ENCODE measurements at regions not wholly inside any gene's neighbourhood (a gene's known extent, or its start where the extent isn't known, plus 50 kb on each side); places are given as distances from the start of the nearest gene placed in this dataset.

GRCh38 chr6:139687055-139687454 lies 312.6 kb upstream of the CITED2 start:
- Histone ChIP-seq H3K4me3 (ENCODE audit: low read length) (no peak overlapping the region), H3K9me3 (ENCODE audit: insufficient read depth, low read depth, low read length) (no peaks in the 10 kb centered on the region), H3K9ac (ENCODE audit: low read depth, low read length) (no peak overlapping the region), H3K27ac (ENCODE audit: low read depth, low read length) (no peak overlapping the region), H3K36me3 (ENCODE audit: insufficient read depth, low read length) (no peaks in the 10 kb centered on the region), H3K4me1 (ENCODE audit: insufficient read depth, low read length) (no peaks in the 10 kb centered on the region), H3K27me3 (ENCODE audit: insufficient read depth, low read length) (no peaks in the 10 kb centered on the region)
- WGBS: no CpG with 5 or more reads among the region's 2 CpGs

GRCh38 chr6:139686308-139686707 lies 311.9 kb upstream of the CITED2 start:
- Histone ChIP-seq H3K4me1 (ENCODE audit: insufficient read depth, low read length) (no peaks in the 10 kb centered on the region), H3K27ac (ENCODE audit: low read depth, low read length) (no peak overlapping the region), H3K9ac (ENCODE audit: low read depth, low read length) (no peak overlapping the region), H3K36me3 (ENCODE audit: insufficient read depth, low read length) (no peaks in the 10 kb centered on the region), H3K4me3 (ENCODE audit: low read length) (no peak overlapping the region), H3K27me3 (ENCODE audit: insufficient read depth, low read length) (no peaks in the 10 kb centered on the region), H3K9me3 (ENCODE audit: insufficient read depth, low read depth, low read length) (no peaks in the 10 kb centered on the region)
- WGBS: 95% methylated on average over 5 of the region's 5 CpGs

DNA sequence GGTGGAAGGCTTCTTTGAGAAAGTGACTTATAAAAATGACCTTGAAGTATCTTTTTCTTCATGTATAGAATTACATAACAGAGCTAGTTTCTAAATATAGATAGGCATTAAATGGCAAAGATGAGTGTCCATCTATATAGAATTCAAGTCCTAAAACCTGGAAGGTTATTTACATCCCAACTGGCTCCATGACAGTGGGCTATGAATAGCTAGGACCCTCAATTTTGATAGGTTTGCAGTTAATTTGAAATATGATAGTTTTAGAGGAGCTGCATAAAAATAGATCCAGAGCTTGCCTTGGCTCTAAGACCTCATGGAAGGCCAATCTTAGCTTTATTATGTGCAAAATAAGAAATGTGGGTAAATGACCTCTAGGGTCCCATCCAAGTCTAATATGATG lies 310.6 kb upstream of the CITED2 start:
- no peak overlapping the region for H3K9ac ChIP-seq (ENCODE audit: low read depth, low read length)
- H3K27ac ChIP-seq (ENCODE audit: low read depth, low read length): no peak overlapping the region
- no peaks in the 10 kb centered on the region for H3K9me3 ChIP-seq (ENCODE audit: insufficient read depth, low read depth, low read length)
- H3K4me1 ChIP-seq (ENCODE audit: insufficient read depth, low read length): no peaks in the 10 kb centered on the region
- H3K4me3 ChIP-seq (ENCODE audit: low read length): no peak overlapping the region
- no peaks in the 10 kb centered on the region for H3K36me3 ChIP-seq (ENCODE audit: insufficient read depth, low read length)
- H3K27me3 ChIP-seq (ENCODE audit: insufficient read depth, low read length): no peaks in the 10 kb centered on the region

GRCh38 chr6:139680819-139681218 lies 306.4 kb upstream of the CITED2 start:
- no peaks in the 10 kb centered on the region for H3K36me3 ChIP-seq (ENCODE audit: insufficient read depth, low read length)
- no peaks in the 10 kb centered on the region for H3K27me3 ChIP-seq (ENCODE audit: insufficient read depth, low read length)
- no peak overlapping the region for H3K9ac ChIP-seq (ENCODE audit: low read depth, low read length)
- H3K9me3 ChIP-seq (ENCODE audit: insufficient read depth, low read depth, low read length): no peaks in the 10 kb centered on the region
- H3K27ac ChIP-seq (ENCODE audit: low read depth, low read length): no peak overlapping the region
- WGBS: 82% methylated on average over 4 of the region's 5 CpGs
- no peak overlapping the region for H3K4me3 ChIP-seq (ENCODE audit: low read length)
- no peaks in the 10 kb centered on the region for H3K4me1 ChIP-seq (ENCODE audit: insufficient read depth, low read length)

GRCh38 chr6:139679516-139680179 lies 305.2 kb upstream of the CITED2 start:
- H3K4me3 ChIP-seq (ENCODE audit: low read length): no peak overlapping the region
- H3K9me3 ChIP-seq (ENCODE audit: insufficient read depth, low read depth, low read length): no peaks in the 10 kb centered on the region
- H3K27ac ChIP-seq (ENCODE audit: low read depth, low read length): no peak overlapping the region

GRCh38 chr6:139676718-139677117 lies 302.3 kb upstream of the CITED2 start:
- no peak overlapping the region for H3K9ac ChIP-seq (ENCODE audit: low read depth, low read length)
- H3K9me3 ChIP-seq (ENCODE audit: insufficient read depth, low read depth, low read length): peaks cover 2% of the 10 kb centered on the region; the same call in 1 of the 2 replicates
- H3K36me3 ChIP-seq (ENCODE audit: insufficient read depth, low read length): no peaks in the 10 kb centered on the region
- H3K4me1 ChIP-seq (ENCODE audit: insufficient read depth, low read length): no peaks in the 10 kb centered on the region
- H3K27ac ChIP-seq (ENCODE audit: low read depth, low read length): no peak overlapping the region
- no peak overlapping the region for H3K4me3 ChIP-seq (ENCODE audit: low read length)
- no peaks in the 10 kb centered on the region for H3K27me3 ChIP-seq (ENCODE audit: insufficient read depth, low read length)

More at GRCh38 chr6:139679516-139680179, 305.2 kb upstream of the CITED2 start:
- WGBS: 100% methylated on average over 3 of the region's 3 CpGs
- H3K27me3 ChIP-seq (ENCODE audit: insufficient read depth, low read length): no peaks in the 10 kb centered on the region
- no peaks in the 10 kb centered on the region for H3K4me1 ChIP-seq (ENCODE audit: insufficient read depth, low read length)
- H3K9ac ChIP-seq (ENCODE audit: low read depth, low read length): no peak overlapping the region
- H3K36me3 ChIP-seq (ENCODE audit: insufficient read depth, low read length): no peaks in the 10 kb centered on the region

DNA sequence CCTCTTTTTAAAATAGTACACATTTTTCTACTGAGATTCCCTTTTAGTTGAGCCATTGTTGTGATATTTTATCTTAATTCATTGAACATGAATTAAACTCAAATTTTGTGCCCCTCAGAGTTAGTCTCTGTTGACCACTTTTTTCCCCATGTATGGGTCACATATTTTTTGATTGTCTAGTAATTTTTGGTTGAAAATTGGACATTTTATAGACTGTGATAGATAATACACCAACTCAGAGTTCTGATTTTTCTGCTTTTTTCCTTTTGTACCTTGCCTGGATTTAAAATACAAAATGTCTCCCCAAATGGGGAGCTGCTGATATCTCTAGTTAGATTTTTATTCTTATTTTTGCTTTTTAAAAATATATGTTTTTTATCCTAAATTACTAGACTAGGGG lies 291.8 kb upstream of the CITED2 start:
- no peak overlapping the region for H3K4me3 ChIP-seq (ENCODE audit: low read length)
- H3K27me3 ChIP-seq (ENCODE audit: insufficient read depth, low read length): no peaks in the 10 kb centered on the region
- H3K9ac ChIP-seq (ENCODE audit: low read depth, low read length): no peak overlapping the region
- H3K36me3 ChIP-seq (ENCODE audit: insufficient read depth, low read length): no peaks in the 10 kb centered on the region
- H3K9me3 ChIP-seq (ENCODE audit: insufficient read depth, low read depth, low read length): peaks cover 13% of the 10 kb centered on the region; the same call in 1 of the 2 replicates
- no peaks in the 10 kb centered on the region for H3K4me1 ChIP-seq (ENCODE audit: insufficient read depth, low read length)
- no peak overlapping the region for H3K27ac ChIP-seq (ENCODE audit: low read depth, low read length)

DNA sequence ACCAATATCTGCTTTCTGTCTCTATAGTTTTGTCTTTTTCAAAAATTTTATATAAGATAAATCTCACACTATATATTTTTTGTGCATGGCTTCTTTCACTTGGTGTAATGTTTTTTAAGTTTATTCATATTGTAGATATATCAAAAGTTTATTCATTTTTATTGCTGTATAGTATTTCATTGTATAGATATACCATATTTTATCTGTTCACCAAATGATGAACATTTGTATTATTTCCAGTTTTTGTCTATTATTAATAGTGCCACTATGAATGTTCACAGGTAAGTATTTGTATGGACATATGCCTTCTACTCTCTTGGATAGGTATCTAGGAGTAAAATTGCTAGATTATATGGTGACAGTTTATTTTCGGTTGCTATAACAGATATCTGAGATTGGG lies 289.5 kb upstream of the CITED2 start:
- H3K4me1 ChIP-seq (ENCODE audit: insufficient read depth, low read length): no peaks in the 10 kb centered on the region
- no peak overlapping the region for H3K27ac ChIP-seq (ENCODE audit: low read depth, low read length)
- 94% methylated on average over 1 of the region's 1 CpG for WGBS
- H3K4me3 ChIP-seq (ENCODE audit: low read length): no peak overlapping the region
- H3K9ac ChIP-seq (ENCODE audit: low read depth, low read length): no peak overlapping the region
- H3K36me3 ChIP-seq (ENCODE audit: insufficient read depth, low read length): no peaks in the 10 kb centered on the region
- H3K27me3 ChIP-seq (ENCODE audit: insufficient read depth, low read length): no peaks in the 10 kb centered on the region
- H3K9me3 ChIP-seq (ENCODE audit: insufficient read depth, low read depth, low read length): peaks cover 12% of the 10 kb centered on the region; the same call in 1 of the 2 replicates

- Histone ChIP-seq H3K4me1 (ENCODE audit: insufficient read depth, low read length) (peaks cover 11% of the 10 kb centered on the region), H3K9ac (ENCODE audit: low read depth, low read length) (no peak overlapping the region), H3K4me3 (ENCODE audit: low read length) (no peak overlapping the region), H3K36me3 (ENCODE audit: insufficient read depth, low read length) (no peaks in the 10 kb centered on the region), H3K27ac (ENCODE audit: low read depth, low read length) (no peak overlapping the region), H3K27me3 (ENCODE audit: insufficient read depth, low read length) (no peaks in the 10 kb centered on the region), H3K9me3 (ENCODE audit: insufficient read depth, low read depth, low read length) (peaks cover 12% of the 10 kb centered on the region; the same call in 1 of the 2 replicates)
- WGBS: 86% methylated on average over 2 of the region's 2 CpGs
Observed at GRCh38 chr6:139659711-139660110, 285.3 kb upstream of the CITED2 start.

DNA sequence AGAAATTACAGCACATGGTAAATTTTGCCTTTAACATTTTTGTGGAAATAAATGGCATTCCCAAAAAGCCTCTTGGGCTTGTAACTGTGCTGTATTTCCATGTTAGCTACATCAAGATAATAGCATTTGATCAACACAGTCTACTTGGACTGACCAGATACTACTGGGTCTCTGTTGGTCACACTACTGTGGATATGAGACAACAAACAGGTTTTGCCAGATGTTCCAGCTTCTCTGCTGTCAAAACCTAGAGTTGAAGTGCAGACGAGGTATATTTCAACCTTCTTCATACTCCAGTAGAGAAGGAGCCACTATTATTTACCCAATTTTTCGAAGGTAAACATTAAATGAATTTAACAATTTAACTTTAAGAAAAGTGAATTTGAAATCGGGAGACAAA lies 284.7 kb upstream of the CITED2 start:
- Histone ChIP-seq H3K36me3 (ENCODE audit: insufficient read depth, low read length) (no peaks in the 10 kb centered on the region), H3K4me3 (ENCODE audit: low read length) (no peak overlapping the region), H3K27ac (ENCODE audit: low read depth, low read length) (no peak overlapping the region), H3K4me1 (ENCODE audit: insufficient read depth, low read length) (peaks cover 11% of the 10 kb centered on the region), H3K9ac (ENCODE audit: low read depth, low read length) (no peak overlapping the region), H3K27me3 (ENCODE audit: insufficient read depth, low read length) (no peaks in the 10 kb centered on the region), H3K9me3 (ENCODE audit: insufficient read depth, low read depth, low read length) (peaks cover 9% of the 10 kb centered on the region; the same call in 1 of the 2 replicates)
- 94% methylated on average over 3 of the region's 3 CpGs for WGBS

DNA sequence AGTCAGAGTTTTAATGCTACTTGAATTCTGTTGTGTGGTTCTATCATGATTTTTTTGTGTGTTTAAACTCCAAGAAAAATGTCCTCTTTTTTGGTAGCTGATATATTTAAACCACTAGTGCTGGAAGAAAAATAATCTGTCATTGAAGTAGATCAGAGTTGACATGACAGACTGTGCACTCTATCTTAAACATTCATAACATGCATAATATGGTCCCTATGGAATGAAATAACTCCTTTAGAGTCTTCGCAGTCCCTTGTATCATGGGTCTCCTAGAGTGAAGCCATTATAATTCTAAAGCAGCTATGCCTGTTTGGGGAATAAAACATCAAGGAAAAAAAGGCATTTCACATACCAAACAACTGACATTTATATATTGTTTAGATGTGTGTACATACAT lies 282.7 kb upstream of the CITED2 start:
- no peak overlapping the region for H3K4me3 ChIP-seq (ENCODE audit: low read length)
- H3K36me3 ChIP-seq (ENCODE audit: insufficient read depth, low read length): no peaks in the 10 kb centered on the region
- no peak overlapping the region for H3K9ac ChIP-seq (ENCODE audit: low read depth, low read length)
- peaks cover 14% of the 10 kb centered on the region for H3K4me1 ChIP-seq (ENCODE audit: insufficient read depth, low read length)
- no peaks in the 10 kb centered on the region for H3K9me3 ChIP-seq (ENCODE audit: insufficient read depth, low read depth, low read length)
- H3K27me3 ChIP-seq (ENCODE audit: insufficient read depth, low read length): no peaks in the 10 kb centered on the region
- WGBS: 100% methylated on average over 1 of the region's 1 CpG
- H3K27ac ChIP-seq (ENCODE audit: low read depth, low read length): no peak overlapping the region
